Activated T-helper 17 cell treated with anti-CD3 and anti-CD28 coated beads, Interleukin-2, amount 50 U/mL, for 72 hours (primary cell): ENCODE measurements at regions not wholly inside any gene's neighbourhood (a gene's known extent, or its start where the extent isn't known, plus 50 kb on each side); places are given as distances from the start of the nearest gene placed in this dataset.
"Not testable (repeated sequence)": the region's sequence is repeated elsewhere in the genome, so short reads cannot be mapped to it uniquely, and the experiment has no call there.

ENCODE experiments used
- ATAC-seq: fragments of 150-1000 bp; cut with Tn5 transposase; replicated peaks from 2 replicates; pipeline ENCODE4 v1.10.0; 2021; ENCODE audit warnings: mild to moderate bottlenecking, moderate library complexity
- H3K27ac Mint-ChIP-seq: one replicate; pipeline ENCODE4 v1.8.0; 2022; ENCODE audit warnings: mixed read lengths
- H3K27me3 Mint-ChIP-seq: one replicate; pipeline ENCODE4 v1.8.0; 2022; ENCODE audit warnings: mixed read lengths
- H3K36me3 Mint-ChIP-seq: one replicate; pipeline ENCODE4 v1.8.0; 2022; ENCODE audit warnings: low read depth, mild to moderate bottlenecking, mixed read lengths
- H3K4me1 Mint-ChIP-seq: one replicate; pipeline ENCODE4 v1.8.0; 2022; ENCODE audit warnings: mixed read lengths
- H3K4me3 Mint-ChIP-seq: one replicate; pipeline ENCODE4 v1.8.0; 2022; ENCODE audit warnings: mild to moderate bottlenecking, mixed read lengths
- H3K9me3 Mint-ChIP-seq: one replicate; pipeline ENCODE4 v1.8.0; 2022; ENCODE audit warnings: mixed read lengths

- not testable (repeated sequence) for H3K36me3 Mint-ChIP-seq, H3K27ac Mint-ChIP-seq, H3K4me1 Mint-ChIP-seq, H3K9me3 Mint-ChIP-seq, ATAC-seq, H3K4me3 Mint-ChIP-seq
- H3K27me3 Mint-ChIP-seq: peaks cover 12% of the 10 kb centered on the region
These were observed 88.4 kb upstream of the FAM20C start for GRCh38 chr7:103981-104380.

GRCh38 chr7:105002-105401 lies 87.4 kb upstream of the FAM20C start:
- no peak for ATAC-seq

GRCh38 chr7:106356-106755 lies 86.0 kb upstream of the FAM20C start:
- Mint-ChIP-seq H3K27ac (no peak overlapping the region), H3K36me3 (no peaks in the 10 kb centered on the region), H3K27me3 (peaks cover 22% of the 10 kb centered on the region), H3K4me3 (no peak overlapping the region), H3K4me1 (no peaks in the 10 kb centered on the region), H3K9me3 (peaks cover 4% of the 10 kb centered on the region)
- ATAC-seq: no peak

More at GRCh38 chr7:105002-105401, 87.4 kb upstream of the FAM20C start:
- Mint-ChIP-seq H3K27ac (no peak overlapping the region), H3K4me1 (no peaks in the 10 kb centered on the region), H3K27me3 (peaks cover 12% of the 10 kb centered on the region), H3K36me3 (no peaks in the 10 kb centered on the region), H3K4me3 (no peak overlapping the region), H3K9me3 (no peaks in the 10 kb centered on the region)

GRCh38 chr7:107233-107632 lies 85.1 kb upstream of the FAM20C start:
- H3K27me3 Mint-ChIP-seq: peaks cover 25% of the 10 kb centered on the region
- ATAC-seq: no peak
- H3K27ac Mint-ChIP-seq: no peak overlapping the region
- H3K4me1 Mint-ChIP-seq: no peaks in the 10 kb centered on the region
- peaks cover 4% of the 10 kb centered on the region for H3K9me3 Mint-ChIP-seq
- no peaks in the 10 kb centered on the region for H3K36me3 Mint-ChIP-seq
- no peak overlapping the region for H3K4me3 Mint-ChIP-seq

GRCh38 chr7:107907-108306 lies 84.5 kb upstream of the FAM20C start:
- Mint-ChIP-seq H3K27me3 (peaks cover 28% of the 10 kb centered on the region), H3K36me3 (no peaks in the 10 kb centered on the region), H3K4me3 (no peak overlapping the region), H3K27ac (no peak overlapping the region), H3K4me1 (no peaks in the 10 kb centered on the region), H3K9me3 (peaks cover 8% of the 10 kb centered on the region)
- no peak for ATAC-seq

GRCh38 chr7:109094-109493 lies 83.3 kb upstream of the FAM20C start:
- Mint-ChIP-seq H3K4me3 (no peak overlapping the region), H3K36me3 (no peaks in the 10 kb centered on the region), H3K9me3 (peaks cover 19% of the 10 kb centered on the region), H3K4me1 (no peaks in the 10 kb centered on the region), H3K27ac (no peak overlapping the region), H3K27me3 (peaks cover 40% of the 10 kb centered on the region)
- ATAC-seq: no peak

GRCh38 chr7:109898-110556 lies 82.3 kb upstream of the FAM20C start:
- Mint-ChIP-seq H3K4me3 (no peak overlapping the region), H3K27me3 (peaks cover 47% of the 10 kb centered on the region), H3K36me3 (no peaks in the 10 kb centered on the region), H3K27ac (no peak overlapping the region), H3K4me1 (no peaks in the 10 kb centered on the region), H3K9me3 (peaks cover 19% of the 10 kb centered on the region)
- ATAC-seq: no peak

GRCh38 chr7:110557-111232 lies 81.7 kb upstream of the FAM20C start:
- no peaks in the 10 kb centered on the region for H3K4me1 Mint-ChIP-seq
- no peak overlapping the region for H3K27ac Mint-ChIP-seq
- no peak for ATAC-seq
- H3K4me3 Mint-ChIP-seq: no peak overlapping the region
- peaks cover 53% of the 10 kb centered on the region for H3K27me3 Mint-ChIP-seq
- H3K9me3 Mint-ChIP-seq: peaks cover 19% of the 10 kb centered on the region
- no peaks in the 10 kb centered on the region for H3K36me3 Mint-ChIP-seq

GRCh38 chr7:111591-111990 lies 80.8 kb upstream of the FAM20C start:
- H3K27me3 Mint-ChIP-seq: peaks cover 57% of the 10 kb centered on the region

GRCh38 chr7:112881-113280 lies 79.5 kb upstream of the FAM20C start:
- peaks cover 56% of the 10 kb centered on the region for H3K27me3 Mint-ChIP-seq
- no peak overlapping the region for H3K27ac Mint-ChIP-seq
- peaks cover 19% of the 10 kb centered on the region for H3K9me3 Mint-ChIP-seq
- no peak overlapping the region for H3K4me3 Mint-ChIP-seq
- H3K4me1 Mint-ChIP-seq: no peaks in the 10 kb centered on the region
- H3K36me3 Mint-ChIP-seq: no peaks in the 10 kb centered on the region
- peak; percentile 37 for ATAC-seq

More at GRCh38 chr7:111591-111990, 80.8 kb upstream of the FAM20C start:
- no peak for ATAC-seq
- Mint-ChIP-seq H3K9me3 (peaks cover 19% of the 10 kb centered on the region), H3K4me1 (no peaks in the 10 kb centered on the region), H3K36me3 (no peaks in the 10 kb centered on the region), H3K27ac (no peak overlapping the region), H3K4me3 (no peak overlapping the region)

- H3K9me3 Mint-ChIP-seq: peaks cover 19% of the 10 kb centered on the region
- peaks cover 57% of the 10 kb centered on the region for H3K27me3 Mint-ChIP-seq
- no peaks in the 10 kb centered on the region for H3K36me3 Mint-ChIP-seq
- no peaks in the 10 kb centered on the region for H3K4me1 Mint-ChIP-seq
- H3K27ac Mint-ChIP-seq: no peak overlapping the region
- no peak for ATAC-seq
- H3K4me3 Mint-ChIP-seq: no peak overlapping the region
These were observed 77.0 kb upstream of the FAM20C start for GRCh38 chr7:115274-115911.

- Mint-ChIP-seq H3K4me3 (no peak overlapping the region), H3K36me3 (no peaks in the 10 kb centered on the region), H3K4me1 (no peaks in the 10 kb centered on the region), H3K27ac (no peak overlapping the region), H3K9me3 (peaks cover 15% of the 10 kb centered on the region), H3K27me3 (peaks cover 51% of the 10 kb centered on the region)
- ATAC-seq: no peak
These were observed 76.0 kb upstream of the FAM20C start for GRCh38 chr7:116188-116981.

GRCh38 chr7:117836-118614 lies 74.3 kb upstream of the FAM20C start:
- peaks cover 10% of the 10 kb centered on the region for H3K9me3 Mint-ChIP-seq
- no peaks in the 10 kb centered on the region for H3K4me1 Mint-ChIP-seq
- peaks cover 44% of the 10 kb centered on the region for H3K27me3 Mint-ChIP-seq
- H3K4me3 Mint-ChIP-seq: no peak overlapping the region
- H3K36me3 Mint-ChIP-seq: no peaks in the 10 kb centered on the region
- no peak overlapping the region for H3K27ac Mint-ChIP-seq
- no peak for ATAC-seq
